Embryonic facial prominence (tissue), 1 donor: ENCODE measurements at regions not wholly inside any gene's neighbourhood (a gene's known extent, or its start where the extent isn't known, plus 50 kb on each side); places are given as distances from the start of the nearest gene placed in this dataset.

ENCODE experiments used
- DNase-seq: peaks from one replicate; pipeline ENCODE4 v3.0.0-alpha.2; 2016; ENCODE audit errors: extremely low spot score

DNA sequence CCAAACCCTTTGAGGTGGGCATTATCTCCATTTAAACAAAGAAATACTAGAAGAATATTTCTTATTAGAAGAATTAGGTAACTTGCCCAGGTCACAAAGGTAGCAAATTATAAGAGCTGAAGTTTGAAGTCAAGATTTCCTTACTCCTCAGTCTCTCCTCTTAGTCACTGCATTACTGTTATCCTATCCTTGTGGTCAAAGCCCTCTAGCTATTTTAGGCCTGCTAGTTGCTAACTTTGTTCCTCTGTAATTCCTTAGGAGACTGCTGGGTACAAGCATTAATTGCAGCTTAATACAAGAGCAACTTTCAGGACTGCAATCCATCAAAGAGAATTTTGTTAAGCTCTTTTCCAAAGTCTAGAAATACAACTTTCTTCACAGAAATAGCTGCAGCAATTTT, 528.2 kb downstream of the ZIC1 start:
- DNase-seq, result no peak

GRCh38 chr3:147937891-147938290, 528.7 kb downstream of the ZIC1 start:
- no peak for DNase-seq

GRCh38 chr3:147939425-147939824, 530.3 kb downstream of the ZIC1 start:
- DNase-seq, result no peak

DNA sequence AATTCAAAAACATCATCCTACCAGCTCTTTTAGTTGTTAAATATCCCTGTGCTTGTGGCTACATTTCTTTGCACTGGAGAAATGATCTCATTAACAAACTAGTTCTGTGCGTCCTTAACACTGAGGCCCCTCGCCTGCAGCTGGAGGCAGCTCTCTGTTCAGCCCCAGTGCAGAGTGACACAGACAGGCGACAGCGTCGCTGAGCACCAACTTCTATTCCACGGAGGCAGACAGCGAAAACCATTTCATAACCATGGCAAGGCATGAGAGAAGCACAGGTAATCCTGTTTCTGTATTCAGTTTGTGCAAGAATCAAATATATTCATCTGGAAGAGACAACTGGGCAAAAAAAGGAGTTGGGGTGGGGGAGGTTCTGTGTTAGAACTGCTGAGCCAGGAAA, 530.7 kb downstream of the ZIC1 start:
- no peak for DNase-seq

GRCh38 chr3:147940405-147941193, 531.4 kb downstream of the ZIC1 start:
- DNase-seq, result no peak

- no peak for DNase-seq
These were observed 532.8 kb downstream of the ZIC1 start for GRCh38 chr3:147941969-147942368.

- DNase-seq, result no peak
These were observed 534.2 kb downstream of the ZIC1 start for GRCh38 chr3:147943265-147943945.

GRCh38 chr3:147945968-147946519, 536.9 kb downstream of the ZIC1 start:
- DNase-seq, result peak; percentile 36

GRCh38 chr3:147956615-147957014, 547.5 kb downstream of the ZIC1 start:
- DNase-seq, result no peak

DNA sequence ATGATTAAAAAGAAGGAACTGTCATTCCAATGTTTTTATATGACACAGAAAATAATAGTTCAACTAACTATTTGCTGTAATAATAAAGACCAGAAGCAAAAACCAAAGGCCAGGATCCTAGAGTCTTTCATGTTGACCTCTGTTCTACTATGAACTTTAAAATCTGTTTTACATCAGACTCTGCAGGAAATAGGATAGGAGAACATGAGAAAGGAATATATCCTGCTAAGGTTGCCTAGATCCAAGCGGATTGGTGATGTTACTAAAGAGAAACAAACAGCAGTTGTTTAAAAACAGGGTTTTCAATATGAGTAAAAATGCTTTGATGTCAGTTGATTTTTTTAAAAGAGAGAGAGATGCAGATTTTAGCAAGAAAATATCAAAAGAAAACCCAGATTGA, 549.6 kb downstream of the ZIC1 start:
- no peak for DNase-seq

DNA sequence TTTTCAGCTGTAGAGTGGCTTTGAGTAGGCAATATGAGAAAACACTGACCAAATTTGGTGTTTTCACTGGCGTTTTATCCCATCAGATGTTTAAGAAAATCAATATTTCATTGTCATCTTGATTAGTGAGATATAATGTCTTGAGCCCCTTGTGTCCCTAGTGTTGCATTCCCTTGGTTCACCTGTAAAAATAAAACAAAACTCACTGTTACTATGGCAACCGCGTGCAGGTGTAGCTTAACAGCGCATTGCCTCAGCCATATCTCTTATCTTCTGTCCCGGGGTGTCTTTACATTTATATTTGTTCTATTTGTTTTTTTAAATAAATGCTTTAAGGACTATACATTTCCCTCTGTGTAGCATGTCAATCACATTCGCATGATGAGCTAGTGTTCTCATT, 551.6 kb downstream of the ZIC1 start:
- DNase-seq, result no peak

GRCh38 chr3:147962408-147963164, 553.4 kb downstream of the ZIC1 start:
- DNase-seq, result no peak

- DNase-seq, result no peak
These were observed 554.5 kb downstream of the ZIC1 start for GRCh38 chr3:147963711-147964110.

GRCh38 chr3:147975165-147975564, 566.0 kb downstream of the ZIC1 start:
- no peak for DNase-seq

DNA sequence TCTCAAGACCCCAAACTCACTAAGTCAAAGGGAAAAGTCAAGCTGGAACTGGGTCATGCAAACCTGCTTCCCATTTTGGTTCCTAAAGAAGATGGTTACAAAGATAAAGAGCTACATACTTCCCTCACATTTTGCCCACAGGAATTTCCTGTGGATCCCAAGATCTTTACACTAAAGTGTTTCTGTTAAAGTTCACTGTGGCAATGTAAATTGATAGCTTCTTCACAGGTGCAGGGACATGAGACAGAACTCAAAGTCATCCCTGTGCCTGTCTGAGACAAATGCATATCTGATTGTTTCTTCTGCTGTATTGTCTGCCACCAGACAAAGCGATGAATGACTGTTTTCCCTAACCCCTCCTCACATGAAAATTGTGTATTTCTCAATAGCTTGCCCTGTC, 567.8 kb downstream of the ZIC1 start:
- no peak for DNase-seq

GRCh38 chr3:147987549-147987948, 578.4 kb downstream of the ZIC1 start:
- DNase-seq, result no peak

- no peak for DNase-seq
These were observed 580.2 kb downstream of the ZIC1 start for GRCh38 chr3:147989344-147989743.

DNA sequence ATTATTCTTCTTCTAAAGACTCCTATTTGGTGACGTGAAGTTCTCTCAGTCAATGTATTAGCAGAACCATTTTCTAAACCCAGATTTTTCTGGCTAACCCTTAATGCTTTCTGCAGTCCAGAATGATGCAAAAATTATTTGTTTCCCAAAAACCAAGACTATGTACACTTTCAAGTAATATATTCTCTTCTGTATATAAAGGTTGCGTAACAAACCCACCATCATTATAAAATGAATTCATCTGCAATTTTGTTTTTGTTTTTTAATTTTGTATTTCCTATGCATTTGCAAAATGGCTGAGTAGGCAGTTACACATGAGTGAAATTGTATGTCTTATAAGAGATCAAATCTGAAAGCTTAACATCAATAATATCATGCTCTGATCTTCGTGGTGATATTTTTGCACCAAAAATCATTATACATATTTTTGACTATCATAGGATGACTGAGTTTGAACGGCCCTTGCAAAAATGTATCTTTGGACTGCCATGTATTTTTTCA, 593.6 kb downstream of the ZIC1 start:
- no peak for DNase-seq

DNA sequence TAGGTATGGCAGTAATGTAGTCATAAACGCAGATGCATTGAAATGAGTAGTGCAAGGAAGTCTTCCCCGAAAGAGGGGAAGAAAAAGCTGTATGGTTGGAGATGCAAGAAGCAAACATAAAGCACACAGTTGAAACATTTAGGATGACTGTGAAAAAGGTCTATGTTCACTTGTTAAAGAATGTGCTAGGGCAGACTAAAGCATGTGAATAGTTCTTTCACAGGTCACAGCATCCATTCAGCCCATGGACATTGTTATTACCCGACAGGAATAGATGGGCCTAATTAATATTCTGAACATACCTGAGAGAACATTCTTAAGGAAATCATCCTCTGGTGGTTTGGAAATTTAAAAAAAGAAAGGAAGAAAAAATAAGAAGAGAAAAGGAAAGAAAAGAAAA, 595.2 kb downstream of the ZIC1 start:
- DNase-seq, result no peak

- DNase-seq, result no peak
These were observed 596.3 kb downstream of the ZIC1 start for GRCh38 chr3:148005456-148005855.

- no peak for DNase-seq
These were observed 597.3 kb downstream of the ZIC1 start for GRCh38 chr3:148006508-148006907.

DNA sequence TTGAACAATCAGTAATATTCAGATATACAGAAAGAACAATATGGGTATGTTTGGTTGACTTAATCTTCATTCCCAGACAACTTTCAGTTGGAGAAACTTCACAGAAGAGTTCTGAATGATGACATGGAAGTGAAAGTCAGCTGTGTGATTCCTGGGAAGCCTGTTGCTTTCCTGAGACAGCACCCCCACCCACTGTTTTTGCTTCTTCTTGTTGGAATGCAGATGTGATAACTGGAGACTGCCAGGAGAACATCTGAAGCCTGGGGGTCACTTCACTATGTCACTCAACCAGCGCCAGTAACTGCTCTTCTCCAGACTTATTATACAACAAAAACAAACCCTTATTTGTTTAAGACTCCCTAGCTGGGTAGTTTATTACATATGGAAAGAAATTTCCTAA, 599.4 kb downstream of the ZIC1 start:
- DNase-seq, result no peak
